Ovary (tissue), 7 donors: ENCODE measurements at regions not wholly inside any gene's neighbourhood (a gene's known extent, or its start where the extent isn't known, plus 50 kb on each side); places are given as distances from the start of the nearest gene placed in this dataset.
"Not testable (repeated sequence)": the region's sequence is repeated elsewhere in the genome, so short reads cannot be mapped to it uniquely, and the experiment has no call there.

Source experiments
- DNase-seq, 5 donors: peaks; one replicate each; pipeline ENCODE4 v3.0.0-alpha.2; 2019 to 2020
- H3K27ac ChIP-seq, 2 donors: fragments of 200-600 bp; one replicate each; pipeline versions ENCODE4 v1.5.1 to v1.8.0; 2019 to 2022
- H3K27me3 ChIP-seq: fragments of 200-600 bp; one replicate; pipeline ENCODE4 v1.8.0; 2022
- H3K36me3 ChIP-seq: fragments of 200-600 bp; sonication (generic); one replicate; pipeline ENCODE4 v1.5.1; 2019
- H3K4me1 ChIP-seq: one replicate; pipeline ENCODE4 v1.8.1; 2013; ENCODE audit warnings: mild to moderate bottlenecking, moderate library complexity; ENCODE audit not compliant: insufficient read depth
- H3K4me3 ChIP-seq: fragments of 200-600 bp; sonication (generic); one replicate; pipeline ENCODE4 v1.5.1; 2017
- H3K9me3 ChIP-seq, 2 donors: fragments of 200-600 bp in 1 of 2; sonication (generic) in 1 of 2; one replicate each; pipeline versions ENCODE4 v1.5.1 to v1.8.1; 2013 to 2019; ENCODE audit warnings: mild to moderate bottlenecking in 1 of 2, moderate library complexity in 1 of 2
- EP300 ChIP-seq: sonication (generic); formaldehyde crosslinking; IDR thresholded peaks from one replicate; pipeline ENCODE4 v1.6.1; 2017; ENCODE audit warnings: antibody characterized with exemption
- POLR2A ChIP-seq: fragments of 450-650 bp; IDR thresholded peaks from one replicate; pipeline ENCODE4 v1.6.1; 2017; ENCODE audit warnings: antibody characterized with exemption, mild to moderate bottlenecking, moderate library complexity
- WGBS, 3 donors: extraction: QIAGEN DNeasy Blood & Tissue Kit in 1 of 3; methylation state at CpG; one replicate each; pipeline versions ENCODE4 v1.1.5 to v1.1.7; 2013 to 2017; 5-methylcytosine and 5-hydroxymethylcytosine counted together
- intact Hi-C, 4 donors: fragments of 100-400 bp; cut with DNase I; formaldehyde crosslinking; loops; one replicate each; pipeline versions ENCODE4 v1.11.0 to v1.15.1; 2022 to 2023
- TF ChIP-seq, protein P1 (sequence below), 3 donors: fragments of 450-650 bp in 2 of 3; fragments of 200-600 bp in 1 of 3; IDR thresholded peaks; one replicate each; pipeline versions ENCODE4 v1.5.1 to v1.8.0; 2016 to 2022; ENCODE audit warnings: antibody characterized with exemption in 3 of 3, mild to moderate bottlenecking in 1 of 3
- donor health status: DM: no; HTN: no; CAD: no; lungs with moderate emphysema.
- donor health status: DM: no; HTN: no; CAD: no.
- donor health status: Bipolar disorder and iron deficiency.
- donor health status: DM: no; HTN: no; CAD: no.
- donor health status: DM: yes; HTN: yes; CAD: no.

DNA sequence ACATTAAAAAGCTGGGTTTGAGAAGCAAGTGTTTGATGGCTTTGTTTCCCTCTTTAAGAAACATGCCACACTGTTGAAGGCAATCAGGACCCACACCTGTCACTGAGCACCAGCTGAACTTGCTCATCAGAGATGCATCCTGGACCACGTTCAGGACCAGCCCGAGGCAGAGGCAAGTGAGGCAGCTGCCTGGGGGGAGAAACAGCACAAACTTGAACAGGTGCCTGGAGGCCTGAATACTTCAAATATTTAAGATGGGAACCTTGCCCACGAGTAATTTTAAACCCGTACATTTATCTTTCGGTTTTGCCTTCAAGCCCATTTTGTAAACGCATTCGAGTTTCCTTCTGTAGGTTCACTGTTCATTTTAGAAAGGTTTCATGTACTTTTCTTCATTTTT is 421.3 kb downstream of the NYAP2 start:
- DNase-seq, result no peak
- Histone ChIP-seq H3K4me3 (no peak overlapping the region), H3K9me3 (no peaks in the 10 kb centered on the region), H3K36me3 (no peaks in the 10 kb centered on the region), H3K4me1 (no peaks in the 10 kb centered on the region), H3K27ac (no peak overlapping the region), H3K27me3 (no peaks in the 10 kb centered on the region)
- intact Hi-C loops, result no loop called here
- TF ChIP-seq POLR2A (no peak), EP300 (no peak)
- TF ChIP-seq, protein P1, sequence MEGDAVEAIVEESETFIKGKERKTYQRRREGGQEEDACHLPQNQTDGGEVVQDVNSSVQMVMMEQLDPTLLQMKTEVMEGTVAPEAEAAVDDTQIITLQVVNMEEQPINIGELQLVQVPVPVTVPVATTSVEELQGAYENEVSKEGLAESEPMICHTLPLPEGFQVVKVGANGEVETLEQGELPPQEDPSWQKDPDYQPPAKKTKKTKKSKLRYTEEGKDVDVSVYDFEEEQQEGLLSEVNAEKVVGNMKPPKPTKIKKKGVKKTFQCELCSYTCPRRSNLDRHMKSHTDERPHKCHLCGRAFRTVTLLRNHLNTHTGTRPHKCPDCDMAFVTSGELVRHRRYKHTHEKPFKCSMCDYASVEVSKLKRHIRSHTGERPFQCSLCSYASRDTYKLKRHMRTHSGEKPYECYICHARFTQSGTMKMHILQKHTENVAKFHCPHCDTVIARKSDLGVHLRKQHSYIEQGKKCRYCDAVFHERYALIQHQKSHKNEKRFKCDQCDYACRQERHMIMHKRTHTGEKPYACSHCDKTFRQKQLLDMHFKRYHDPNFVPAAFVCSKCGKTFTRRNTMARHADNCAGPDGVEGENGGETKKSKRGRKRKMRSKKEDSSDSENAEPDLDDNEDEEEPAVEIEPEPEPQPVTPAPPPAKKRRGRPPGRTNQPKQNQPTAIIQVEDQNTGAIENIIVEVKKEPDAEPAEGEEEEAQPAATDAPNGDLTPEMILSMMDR (IDR thresholded peaks at IDR 0.05), result no peak
- 16 to 32% (median 31%) methylated on average over 7 of the region's 7 CpGs for WGBS, 3 donors

DNA sequence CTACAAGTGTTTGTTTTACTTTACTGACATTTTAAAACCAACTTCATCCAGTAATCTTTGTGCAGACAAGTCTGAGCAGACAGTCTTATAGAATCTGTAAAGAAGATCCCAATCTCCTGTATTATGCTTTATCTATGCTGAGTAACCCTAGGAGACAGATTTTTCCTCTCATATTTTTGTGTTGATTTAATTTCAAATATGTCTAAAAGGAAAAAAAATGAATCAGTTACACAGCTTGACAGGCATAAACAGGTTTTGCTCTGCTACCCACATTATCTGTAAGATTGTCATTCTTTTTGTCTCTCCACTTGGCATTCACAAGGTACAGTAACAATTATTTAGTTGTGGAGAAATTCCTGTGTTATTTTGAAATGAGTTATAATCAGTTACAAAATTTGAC is 415.0 kb downstream of the NYAP2 start:
- H3K27ac ChIP-seq, result no peak overlapping the region
- H3K36me3 ChIP-seq, result no peaks in the 10 kb centered on the region
- no peaks in the 10 kb centered on the region for H3K4me1 ChIP-seq
- intact Hi-C loops, result no loop called here
- no peaks in the 10 kb centered on the region for H3K9me3 ChIP-seq
- no peak overlapping the region for H3K4me3 ChIP-seq
- no peaks in the 10 kb centered on the region for H3K27me3 ChIP-seq
- TF ChIP-seq POLR2A (no peak), EP300 (no peak)
- TF ChIP-seq, protein P1 (IDR thresholded peaks at IDR 0.05), result no peak
- DNase-seq, result no peak

DNA sequence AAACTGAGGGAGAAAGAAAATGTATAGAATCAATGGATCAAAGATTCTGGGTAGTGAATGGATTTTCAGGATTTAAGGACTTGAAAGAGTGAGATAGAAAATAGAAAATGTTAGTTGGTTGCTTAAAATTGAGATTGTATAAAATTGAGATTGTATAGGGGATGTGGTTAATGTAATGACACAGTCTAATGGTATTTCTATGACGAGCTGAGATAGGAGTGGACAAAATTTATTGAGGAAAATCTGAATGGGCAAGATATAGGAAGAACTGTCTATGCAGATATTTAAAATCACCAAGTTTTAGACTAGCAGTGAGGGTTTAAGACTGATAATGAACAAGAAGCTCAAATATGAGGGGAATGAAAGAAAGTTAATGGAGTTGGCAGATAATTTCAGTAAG is 406.6 kb downstream of the NYAP2 start:
- no peak for TF ChIP-seq EP300
- no peak for TF ChIP-seq POLR2A
- TF ChIP-seq, protein P1 (IDR thresholded peaks at IDR 0.05), result no peak
- peaks cover 4% of the 10 kb centered on the region for H3K4me1 ChIP-seq
- intact Hi-C loops, result no loop called here
- no peaks in the 10 kb centered on the region for H3K36me3 ChIP-seq
- no peaks in the 10 kb centered on the region for H3K27me3 ChIP-seq
- H3K27ac ChIP-seq, result no peak overlapping the region
- WGBS, 3 donors, result 44 to 48% (median 47%) methylated on average over 1 of the region's 1 CpG
- no peak for DNase-seq
- no peaks in the 10 kb centered on the region for H3K9me3 ChIP-seq
- H3K4me3 ChIP-seq, result no peak overlapping the region

DNA sequence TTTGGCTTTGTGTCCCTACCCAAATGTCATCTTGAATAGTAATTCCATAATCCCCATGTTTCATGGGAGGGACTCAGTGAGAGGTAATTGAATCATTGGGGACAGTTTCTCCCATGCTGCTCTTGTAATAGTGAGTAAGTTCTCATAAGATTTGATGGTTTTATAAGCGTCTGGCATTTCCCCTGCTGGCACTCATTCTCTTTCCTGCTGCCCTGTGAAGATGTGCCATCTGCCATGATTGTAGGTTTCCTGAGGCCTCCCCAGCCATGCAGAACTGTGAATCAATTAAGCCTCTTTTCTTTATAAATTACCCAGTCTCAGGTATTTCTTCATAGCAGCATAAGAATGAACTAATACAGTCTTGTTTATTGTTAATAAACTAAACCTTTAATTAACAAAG is 402.6 kb downstream of the NYAP2 start:
- 83 to 94% (median 89%) methylated on average over 1 of the region's 1 CpG for WGBS, 3 donors
- H3K4me1 ChIP-seq, H3K4me3 ChIP-seq, H3K36me3 ChIP-seq, H3K27ac ChIP-seq, H3K27me3 ChIP-seq, H3K9me3 ChIP-seq, DNase-seq, intact Hi-C loops: not testable (repeated sequence)

DNA sequence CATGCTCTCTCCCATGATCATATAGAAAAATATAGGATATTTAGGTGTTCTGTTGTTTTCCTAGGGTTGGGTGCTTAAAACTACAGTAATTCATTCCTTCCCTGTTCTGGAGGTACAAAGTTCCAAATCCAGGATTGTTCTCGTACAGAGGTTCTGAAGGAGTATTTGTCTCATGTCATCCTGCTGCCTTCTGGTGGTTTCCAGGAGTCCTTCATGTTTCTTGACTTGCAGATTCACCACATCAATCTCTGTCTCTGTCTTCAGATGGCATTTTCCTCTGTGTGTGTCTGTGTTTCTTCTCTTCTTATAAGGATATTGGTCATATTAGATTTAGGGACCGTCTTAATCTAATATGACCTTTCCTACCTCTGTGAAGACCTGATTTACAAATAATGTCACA is 397.9 kb downstream of the NYAP2 start:
- 71 to 84% (median 76%) methylated on average over 2 of the region's 2 CpGs for WGBS, 3 donors
- H3K27ac ChIP-seq, result no peak overlapping the region
- H3K4me1 ChIP-seq, result no peaks in the 10 kb centered on the region
- peak in 1 of 5 donors; percentile 19 for DNase-seq
- no peak for TF ChIP-seq POLR2A
- TF ChIP-seq, protein P1 (IDR thresholded peaks at IDR 0.05), result no peak
- TF ChIP-seq EP300, result no peak
- no peaks in the 10 kb centered on the region for H3K36me3 ChIP-seq
- H3K27me3 ChIP-seq, result no peaks in the 10 kb centered on the region
- no peaks in the 10 kb centered on the region for H3K9me3 ChIP-seq
- intact Hi-C loops, result no loop called here
- H3K4me3 ChIP-seq, result no peak overlapping the region
